ENCODE measurements at regions not wholly inside any gene's neighbourhood (a gene's known extent, or its start where the extent isn't known, plus 50 kb on each side); places are given as distances from the start of the nearest gene placed in this dataset.

DNA sequence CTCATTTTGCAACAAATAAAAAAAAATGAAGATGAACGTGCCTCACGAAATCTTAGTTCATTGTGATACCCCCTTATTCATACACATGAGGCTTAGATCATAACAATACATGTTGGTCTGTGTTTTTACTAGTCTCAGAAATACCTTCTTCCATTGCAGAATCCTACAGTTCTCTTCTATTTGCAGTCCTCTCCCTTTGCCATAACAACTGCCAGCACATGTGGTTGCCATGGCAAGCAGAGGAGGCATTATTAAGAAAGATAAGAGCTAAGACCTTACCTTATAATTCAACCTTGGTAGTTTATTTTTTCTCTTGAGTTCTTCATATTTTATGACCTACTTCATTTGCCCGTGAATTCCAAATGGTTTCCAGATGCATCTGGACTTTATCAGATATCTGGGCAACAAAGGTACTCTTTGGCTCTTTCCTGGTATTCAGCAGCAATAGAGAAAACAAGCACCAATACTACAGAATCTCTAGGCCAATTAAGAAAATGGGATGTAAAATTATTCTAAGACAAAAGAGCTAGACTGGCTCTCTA lies 524.0 kb downstream of the CMPK2 start:
- ATAC-seq (ENCODE audit: poor library complexity): no peak
- DNase-seq: no peak
- intact Hi-C loops (cut with DNase I): no loop called here

DNA sequence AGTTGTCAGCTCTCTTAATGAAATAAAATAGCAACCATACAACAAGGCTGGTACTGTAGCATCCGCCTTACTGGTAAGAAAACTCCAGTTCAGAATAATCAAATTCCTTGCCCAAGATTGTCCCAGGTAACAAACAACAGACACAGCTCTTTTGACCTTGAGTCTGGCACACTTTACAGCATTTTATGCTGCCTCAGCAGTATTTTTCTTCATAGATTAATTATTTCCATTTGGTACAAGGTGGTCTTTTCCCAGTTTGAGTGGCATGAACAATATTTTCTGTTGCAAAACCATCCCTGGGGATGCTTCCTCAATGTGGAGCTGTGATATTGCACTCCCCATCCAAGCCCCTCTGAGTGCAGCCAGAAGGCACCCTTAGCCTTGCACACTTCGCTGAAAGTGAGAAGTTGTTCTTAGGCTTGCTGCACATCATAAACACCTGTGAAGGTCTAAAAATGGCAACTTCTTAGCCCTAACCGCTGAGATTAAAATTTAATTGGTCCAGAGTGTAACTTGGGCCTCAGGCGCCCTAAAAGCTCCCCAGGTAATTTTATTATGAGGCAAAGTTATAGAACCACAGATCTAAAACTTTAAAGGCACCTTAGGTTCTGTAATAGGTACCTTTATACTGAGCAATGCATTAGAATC lies 523.3 kb downstream of the CMPK2 start:
- ATAC-seq (ENCODE audit: poor library complexity) (no peak), DNase-seq (no peak)
- intact Hi-C loops (cut with DNase I): no loop called here

DNA sequence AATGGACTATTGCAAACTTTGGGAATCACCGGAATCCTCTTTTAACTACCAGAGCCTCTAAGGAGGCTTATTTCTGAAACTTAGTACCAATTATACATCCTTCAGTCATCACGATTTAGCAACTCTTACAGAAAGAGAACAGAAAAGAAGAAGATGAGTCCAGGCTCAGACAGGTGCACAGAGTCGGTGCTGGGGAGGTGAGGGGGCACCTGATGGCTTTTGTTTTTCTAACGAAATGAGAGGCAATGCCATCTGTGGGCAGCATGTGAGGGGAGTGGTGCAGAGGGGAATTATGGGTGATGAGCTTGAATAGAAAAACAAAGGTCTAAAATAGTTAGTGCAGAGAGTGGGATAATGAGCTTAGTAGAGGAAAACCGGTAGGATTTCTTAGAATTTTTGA lies 522.6 kb downstream of the CMPK2 start:
- ATAC-seq (ENCODE audit: poor library complexity) (no peak), DNase-seq (no peak)
- intact Hi-C loops (cut with DNase I): no loop called here

DNA sequence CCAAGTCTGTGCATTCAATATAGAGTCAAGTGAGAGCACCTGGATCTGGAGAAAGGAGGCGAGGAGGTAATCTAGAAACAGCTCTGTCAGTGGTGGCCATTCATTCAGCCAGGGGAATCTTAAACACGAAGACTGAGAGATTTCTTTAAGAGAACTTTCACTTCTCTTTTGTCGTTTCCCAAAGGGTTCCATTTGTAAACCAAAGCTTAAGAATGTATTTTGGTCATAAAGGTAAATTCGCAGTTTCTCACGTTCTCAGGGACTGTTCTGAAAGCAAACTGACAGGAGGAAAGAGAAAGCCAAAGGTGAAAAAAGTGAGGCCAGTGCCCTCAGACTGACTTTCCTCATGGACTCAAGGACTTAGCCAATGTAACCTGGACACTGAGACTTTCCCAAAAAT lies 513.5 kb downstream of the CMPK2 start:
- ATAC-seq (ENCODE audit: poor library complexity): no peak
- intact Hi-C loops (cut with DNase I): no loop called here

DNA sequence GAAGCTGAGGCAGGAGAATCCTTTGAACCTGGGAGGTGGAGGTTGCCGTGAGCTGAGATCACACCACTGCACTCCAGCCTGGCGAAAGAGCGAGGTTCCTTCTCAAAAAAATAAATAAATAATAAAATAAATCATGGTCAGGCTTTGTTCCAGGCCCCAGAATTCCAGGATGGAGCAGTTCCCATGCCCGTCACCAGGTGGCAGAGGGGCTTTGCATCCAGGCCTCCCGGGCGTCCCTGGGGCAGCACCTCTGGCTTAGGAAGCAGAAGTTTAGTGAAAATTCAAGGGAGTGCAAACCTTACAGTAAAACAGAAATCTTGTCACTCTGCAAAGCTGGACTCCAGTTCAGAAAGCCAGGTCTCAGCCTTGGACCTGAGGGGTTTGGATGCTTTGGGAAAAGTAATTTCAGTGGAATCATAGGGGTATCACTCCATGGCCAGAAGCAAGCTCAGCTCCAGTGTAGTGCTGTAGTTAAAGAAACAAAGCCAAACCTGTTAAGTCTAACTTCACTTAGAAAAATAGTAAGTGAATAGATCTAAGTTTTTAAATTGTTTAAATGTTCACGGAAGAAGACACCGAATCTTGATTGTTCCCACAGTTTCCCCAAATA lies 512.7 kb downstream of the CMPK2 start:
- ATAC-seq (ENCODE audit: poor library complexity) (peak; percentile 74), DNase-seq (peak; percentile 63)
- intact Hi-C loops (cut with DNase I): no loop called here

More for the DNA sequence above, 513.5 kb downstream of the CMPK2 start:
- DNase-seq: no peak

DNA sequence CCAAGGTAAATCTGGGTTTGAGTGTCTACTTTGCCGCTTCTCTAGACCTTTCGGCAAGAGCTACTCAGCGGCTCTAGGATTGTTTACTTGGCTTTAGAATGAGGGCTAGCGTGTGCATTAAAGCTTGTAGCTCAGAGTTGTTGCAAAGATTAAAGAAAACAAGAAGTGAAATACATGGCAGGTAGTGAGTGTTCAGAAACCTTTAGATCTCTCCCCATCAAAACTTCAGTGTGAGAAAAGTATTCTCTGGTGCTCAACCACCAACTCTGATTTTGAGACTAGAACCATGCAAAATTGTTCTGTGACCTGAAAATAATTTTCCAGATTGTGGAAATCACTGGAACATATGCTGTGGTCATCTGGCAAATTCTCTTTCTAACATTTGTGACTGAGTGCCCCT lies 512.0 kb downstream of the CMPK2 start:
- no peak for ATAC-seq (ENCODE audit: poor library complexity)
- no peak for DNase-seq
- intact Hi-C loops (cut with DNase I): loop anchor here (2.0 kb wide), 1 partner anchor 419 kb away; no protein-coding TSS in a partner anchor

DNA sequence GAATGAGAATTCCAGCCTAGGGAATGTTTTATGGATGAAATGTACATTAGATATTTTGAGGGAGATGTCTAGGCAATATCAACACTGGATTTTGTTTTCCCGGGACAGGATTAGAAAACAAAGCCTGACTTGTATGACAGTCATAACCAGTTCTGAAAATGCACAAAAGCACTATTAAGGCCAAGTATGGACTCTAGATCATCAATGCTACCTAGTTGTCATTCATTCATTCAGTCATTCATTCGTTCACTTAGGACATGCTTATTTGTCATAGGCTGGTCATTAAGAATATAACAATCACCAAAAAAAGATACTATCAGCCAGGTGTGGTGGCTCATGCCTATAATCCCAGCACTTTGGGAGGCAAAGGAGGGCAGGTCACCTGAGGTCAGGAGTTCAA lies 511.2 kb downstream of the CMPK2 start:
- no peak for DNase-seq
- no peak for ATAC-seq (ENCODE audit: poor library complexity)
- intact Hi-C loops (cut with DNase I): loop anchor here (2.0 kb wide), 1 partner anchor 418 kb away; no protein-coding TSS in a partner anchor

DNA sequence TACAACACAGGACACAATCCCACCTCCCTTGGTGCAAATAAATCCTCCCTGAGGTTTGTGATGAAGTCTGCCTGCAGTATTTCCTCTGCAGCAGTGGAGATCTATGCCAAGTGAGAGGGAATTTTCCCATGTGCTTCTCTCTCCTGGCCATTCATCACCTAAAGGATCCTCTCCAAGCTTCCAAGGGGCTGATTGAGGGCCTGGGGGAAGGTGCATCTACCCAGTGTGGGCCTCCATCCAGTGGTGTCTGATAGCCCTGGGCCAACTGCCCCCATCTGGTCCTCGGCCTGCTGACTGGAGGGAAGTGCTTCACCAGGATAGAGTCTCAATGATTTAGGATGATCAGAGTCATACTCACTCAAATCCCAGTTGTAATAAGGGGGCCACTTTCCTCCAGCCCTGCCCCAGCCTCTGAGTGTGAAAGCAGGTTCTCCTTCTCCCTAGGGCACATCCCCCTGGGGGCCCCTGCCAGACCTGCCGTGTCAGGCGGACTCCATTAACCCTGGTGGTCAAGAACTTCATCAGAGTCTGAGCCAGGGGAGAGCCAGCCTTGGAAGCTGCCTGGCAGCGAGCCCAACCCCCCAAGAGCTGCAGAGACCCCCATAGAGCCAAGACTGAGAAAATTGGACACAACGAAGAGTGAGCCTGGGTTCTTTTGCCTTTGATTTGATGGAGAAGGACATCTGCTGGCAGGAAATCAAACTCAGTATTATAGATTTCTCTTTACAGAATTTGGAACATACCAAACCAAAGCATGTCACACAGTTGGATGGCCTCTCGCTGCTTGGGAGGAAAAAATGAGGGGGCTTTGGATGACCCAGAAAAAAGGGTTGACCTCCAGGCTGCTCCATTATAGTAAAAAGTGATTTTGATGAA lies 509.6 kb downstream of the CMPK2 start:
- ATAC-seq (ENCODE audit: poor library complexity): no peak
- intact Hi-C loops (cut with DNase I): loop anchor here (2.0 kb wide), 1 partner anchor 417 kb away; no protein-coding TSS in a partner anchor
- DNase-seq: no peak

DNA sequence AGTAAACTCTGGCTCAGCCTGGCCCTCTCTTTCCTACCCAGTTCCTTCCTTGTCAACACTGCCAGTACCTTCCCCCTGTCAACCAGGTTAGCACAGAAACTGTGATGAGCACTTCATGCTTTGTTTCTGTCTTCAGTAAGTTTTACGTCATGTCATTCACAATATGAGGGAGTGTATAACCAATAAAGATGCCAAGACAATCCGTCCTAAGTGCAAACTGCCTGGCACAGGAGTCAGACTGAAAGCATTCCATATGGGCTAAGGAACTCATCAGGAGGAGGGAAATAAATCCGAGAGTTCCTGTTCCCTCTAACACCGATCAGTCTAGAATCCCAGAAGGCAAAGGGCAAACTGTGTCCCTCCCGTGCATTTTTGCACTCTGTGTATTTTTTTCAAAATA lies 507.2 kb downstream of the CMPK2 start:
- intact Hi-C loops (cut with DNase I): no loop called here
- ATAC-seq (ENCODE audit: poor library complexity) (no peak), DNase-seq (no peak)

DNA sequence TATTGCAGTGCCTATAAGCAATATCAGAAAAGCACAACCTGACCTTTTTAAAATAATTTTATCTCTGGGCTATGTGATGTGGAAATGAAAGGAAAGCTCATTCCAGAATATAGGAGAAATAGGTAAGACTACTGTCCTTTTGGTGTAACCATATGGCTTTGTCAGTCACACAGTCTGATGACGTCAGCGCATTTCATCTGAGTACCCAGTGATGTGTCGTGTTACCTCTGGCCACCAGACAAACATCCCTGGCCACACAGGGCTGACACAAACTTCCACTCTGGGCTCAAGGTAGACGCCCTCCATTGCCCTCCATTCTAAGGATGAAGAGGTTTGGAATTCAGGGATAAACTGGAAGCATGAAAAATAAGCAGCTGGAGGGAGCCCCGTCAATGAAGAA lies 506.7 kb downstream of the CMPK2 start:
- no peak for ATAC-seq (ENCODE audit: poor library complexity)
- intact Hi-C loops (cut with DNase I): no loop called here

DNA sequence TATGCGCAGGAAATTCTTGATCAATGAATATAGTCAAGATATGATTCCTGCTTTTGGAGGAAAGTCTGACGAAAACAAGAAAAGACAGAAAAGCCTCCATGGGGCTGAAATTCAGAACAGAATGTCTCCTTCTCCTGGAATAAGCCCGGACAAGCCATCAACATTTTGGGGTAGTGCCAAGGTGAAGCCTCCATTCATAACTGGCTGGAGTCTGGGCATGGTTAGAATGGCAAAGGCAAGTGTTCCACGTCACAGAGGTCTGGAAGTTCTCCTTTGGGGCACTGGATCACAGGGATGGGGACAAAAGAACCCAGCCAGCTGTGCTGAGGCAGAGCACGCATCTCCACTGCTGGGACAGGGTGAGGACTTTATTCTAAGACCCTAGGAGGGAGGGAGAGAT lies 505.7 kb downstream of the CMPK2 start:
- DNase-seq: no peak
- no peak for ATAC-seq (ENCODE audit: poor library complexity)
- intact Hi-C loops (cut with DNase I): no loop called here

More for the DNA sequence above, 506.7 kb downstream of the CMPK2 start:
- DNase-seq: no peak

DNA sequence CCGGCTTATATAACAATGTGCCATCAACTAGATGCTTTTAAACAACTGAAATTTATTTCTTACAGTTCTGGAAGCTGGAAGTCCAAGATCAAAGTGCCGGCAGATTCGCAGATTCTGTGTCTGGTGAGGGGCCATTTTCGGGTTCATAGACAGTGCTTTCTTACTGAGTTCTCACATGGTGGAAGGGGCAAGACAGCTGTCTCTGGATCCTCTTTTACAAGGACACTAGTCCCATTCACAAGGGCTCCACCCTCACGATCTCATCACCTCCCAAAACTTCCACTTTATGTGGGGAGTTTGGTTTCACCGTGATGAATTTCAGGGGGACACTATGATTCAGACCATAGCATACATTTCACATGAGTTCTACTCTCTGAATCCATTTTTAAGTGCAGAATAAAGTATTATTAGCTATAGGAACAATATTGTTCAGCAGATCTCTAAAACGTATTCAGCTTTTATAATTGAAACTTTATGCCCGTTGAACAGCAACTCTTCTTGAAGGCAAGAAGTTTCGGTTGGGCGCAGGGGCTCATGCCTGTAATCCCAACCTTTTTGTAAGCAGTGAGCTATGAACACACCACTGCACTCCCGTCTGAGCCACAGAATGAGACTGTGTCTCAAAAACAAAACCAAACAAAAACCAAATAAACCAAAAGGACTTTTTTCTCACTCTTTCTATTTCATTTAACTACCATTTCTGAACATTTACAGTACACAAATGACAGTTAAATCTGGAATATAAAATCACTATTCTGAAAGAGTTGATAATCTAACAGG lies 502.8 kb downstream of the CMPK2 start:
- no peak for DNase-seq
- ATAC-seq (ENCODE audit: poor library complexity): no peak
- intact Hi-C loops (cut with DNase I): no loop called here

DNA sequence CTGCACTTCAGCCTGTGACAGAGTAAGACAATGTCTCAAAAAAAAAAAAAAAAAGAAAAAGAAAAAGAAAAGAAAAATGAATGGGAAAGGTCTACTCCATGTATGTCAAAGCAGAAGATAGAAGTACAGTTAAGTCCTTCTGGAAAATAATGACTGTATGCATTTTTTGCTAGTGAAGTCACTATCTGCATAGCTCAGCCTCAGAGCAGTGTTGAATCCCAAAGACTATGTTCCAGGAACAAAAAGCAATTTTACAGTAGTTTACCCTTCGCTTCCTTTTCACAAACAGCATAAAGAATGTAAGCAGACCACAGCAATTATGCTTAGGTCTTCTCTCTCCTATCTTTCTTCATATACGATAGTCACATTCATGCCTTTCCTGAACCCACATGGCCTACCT lies 497.4 kb downstream of the CMPK2 start:
- DNase-seq: no peak
- ATAC-seq (ENCODE audit: poor library complexity): no peak
- intact Hi-C loops (cut with DNase I): no loop called here

DNA sequence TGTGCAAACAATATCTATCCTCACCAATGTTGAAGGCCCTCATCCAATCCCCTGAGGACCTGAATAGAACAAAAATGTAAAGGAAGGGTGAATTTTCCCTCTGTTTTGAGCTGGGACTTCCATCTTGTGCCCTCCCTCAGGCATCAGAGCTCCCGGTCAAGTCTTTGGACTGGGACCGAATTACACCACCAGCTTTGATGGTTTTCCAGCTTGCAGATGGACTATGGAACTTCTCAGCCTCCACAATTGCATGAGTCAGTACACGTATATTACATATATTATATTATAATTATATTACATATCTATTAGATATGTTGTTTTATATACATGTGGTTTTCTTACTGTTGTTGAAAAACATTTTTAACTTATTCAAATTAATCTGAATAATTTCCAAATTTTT lies 496.4 kb downstream of the CMPK2 start:
- intact Hi-C loops (cut with DNase I): no loop called here
- no peak for ATAC-seq (ENCODE audit: poor library complexity)

DNA sequence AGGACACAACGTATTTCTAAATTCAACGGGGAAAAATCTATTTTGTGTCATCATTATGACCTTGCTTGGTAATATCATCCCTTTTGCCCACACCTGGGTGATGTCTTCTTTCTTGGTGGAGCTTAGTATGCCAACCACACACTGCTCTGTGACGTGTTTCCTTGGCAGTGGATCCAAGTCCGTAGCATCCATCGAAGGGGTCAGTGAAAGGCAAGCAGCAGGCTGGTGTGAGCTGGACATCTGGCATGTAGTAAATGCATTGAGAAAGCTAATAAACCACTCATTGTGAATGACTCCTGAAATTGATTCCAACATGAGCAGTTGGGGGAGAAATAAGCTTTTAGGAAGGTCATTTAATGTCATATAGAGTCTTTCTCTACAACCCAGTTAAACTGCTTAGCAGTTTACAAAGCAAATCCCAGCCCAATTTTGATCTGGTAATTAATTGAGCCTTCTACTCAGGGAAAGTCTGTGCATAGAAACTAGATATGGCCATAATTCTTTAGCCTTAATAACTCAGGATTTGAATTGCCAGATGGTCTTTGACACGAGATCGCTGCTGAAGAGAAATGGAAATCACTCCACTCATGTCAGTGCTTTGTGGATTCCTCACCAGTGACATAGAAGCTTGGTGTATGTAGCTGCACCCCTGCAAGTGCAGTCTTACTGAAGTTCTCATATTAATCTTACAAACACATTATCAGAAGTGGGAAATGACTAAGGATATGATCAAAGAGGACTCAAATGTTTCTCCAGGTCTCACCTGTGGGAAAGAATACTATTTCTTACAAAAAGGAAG lies 494.8 kb downstream of the CMPK2 start:
- DNase-seq (no peak), ATAC-seq (ENCODE audit: poor library complexity) (no peak)
- intact Hi-C loops (cut with DNase I): no loop called here

More for the DNA sequence above, 496.4 kb downstream of the CMPK2 start:
- no peak for DNase-seq

DNA sequence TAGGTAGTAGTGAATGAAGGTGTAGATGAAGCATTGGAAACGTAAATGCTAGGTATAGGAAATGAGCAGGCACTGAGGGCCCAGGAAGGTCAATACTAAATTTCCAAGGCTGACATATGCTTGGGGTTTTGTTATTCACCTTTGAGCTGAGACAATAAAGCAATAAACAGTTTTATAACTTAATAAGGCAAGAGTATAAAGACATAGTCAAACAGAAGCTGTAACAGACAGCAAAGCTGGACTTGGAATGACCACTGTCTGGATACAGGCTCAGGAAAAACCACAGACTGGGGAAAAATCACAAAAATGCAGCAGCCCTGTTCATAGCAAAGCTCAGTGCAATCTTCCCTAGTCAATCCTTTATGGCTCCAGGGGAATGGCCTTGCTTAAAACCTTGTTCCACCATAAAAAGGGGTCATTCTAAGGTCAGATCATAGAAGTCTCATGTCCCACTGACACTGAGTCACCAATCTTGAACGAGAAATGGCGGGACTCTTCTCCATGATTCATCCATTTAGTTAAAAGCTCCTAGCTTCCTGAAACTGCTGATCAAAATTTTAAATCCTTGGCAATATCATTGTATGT lies 493.3 kb downstream of the CMPK2 start:
- DNase-seq: no peak
- intact Hi-C loops (cut with DNase I): no loop called here
- no peak for ATAC-seq (ENCODE audit: poor library complexity)

DNA sequence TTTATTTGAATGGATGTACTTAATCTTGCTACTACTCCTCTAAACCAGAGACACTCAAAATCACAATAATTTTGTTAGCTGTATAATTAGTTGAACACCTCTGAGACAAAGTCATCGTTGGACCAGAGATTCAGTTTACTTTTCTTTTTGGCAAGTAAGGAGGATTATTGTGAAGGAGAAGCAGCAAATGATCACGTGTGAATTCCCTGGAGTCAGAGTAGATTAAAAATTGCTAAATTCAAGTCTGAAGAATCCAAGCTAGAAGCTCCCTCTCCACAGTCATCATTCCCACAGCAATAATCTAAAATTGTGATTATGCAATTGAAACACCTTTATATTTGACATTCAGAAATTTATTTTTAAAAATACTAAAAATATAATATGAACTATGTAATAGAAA lies 484.4 kb downstream of the CMPK2 start:
- DNase-seq (no peak), ATAC-seq (ENCODE audit: poor library complexity) (no peak)
- intact Hi-C loops (cut with DNase I): no loop called here

DNA sequence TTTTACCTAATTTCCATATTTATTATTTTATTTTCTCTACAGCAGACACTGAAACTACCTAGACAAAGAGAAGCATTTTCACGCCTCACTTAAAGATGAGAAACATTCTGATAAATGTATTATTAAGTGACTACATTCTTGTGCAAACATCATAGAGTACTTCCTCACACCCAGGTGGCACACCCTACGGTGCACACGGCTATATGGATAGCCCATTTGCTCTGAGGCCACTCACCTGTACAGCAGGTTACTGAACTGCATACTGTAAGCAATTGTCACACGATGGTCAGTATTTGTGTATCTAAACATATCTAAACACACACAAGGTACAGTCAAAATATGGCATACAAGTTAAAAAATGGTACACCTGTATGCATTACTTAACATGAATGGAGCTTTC lies 481.4 kb downstream of the CMPK2 start:
- DNase-seq (no peak), ATAC-seq (ENCODE audit: poor library complexity) (no peak)
- intact Hi-C loops (cut with DNase I): no loop called here
